ENCODE measurements at regions not wholly inside any gene's neighbourhood (a gene's known extent, or its start where the extent isn't known, plus 50 kb on each side); places are given as distances from the start of the nearest gene placed in this dataset.

DNA sequence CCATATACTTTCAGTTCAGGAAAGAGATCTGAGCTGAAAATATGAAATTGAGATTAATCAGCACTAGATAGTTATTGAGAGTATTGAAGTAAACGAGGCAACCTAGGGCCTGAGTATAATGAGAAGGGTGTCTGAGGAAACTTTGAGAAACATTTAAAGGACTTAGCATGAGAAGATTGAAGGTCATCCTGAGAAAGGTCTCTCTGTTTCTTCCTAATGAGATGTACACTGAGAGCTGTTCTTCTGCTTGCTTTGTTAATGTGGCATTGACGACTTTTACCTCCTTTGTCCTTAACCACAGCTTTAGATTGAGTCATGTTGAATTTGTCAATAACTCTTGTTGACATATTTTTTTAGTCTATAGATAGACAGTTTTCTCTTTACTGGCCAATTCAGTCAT, 145.1 kb upstream of the ACTBL2 start:
- WGBS = 90% methylated on average over 2 of the region's 2 CpGs
- no peaks in the 10 kb centered on the region for H3K36me3 ChIP-seq
- H3K9me3 ChIP-seq = no peaks in the 10 kb centered on the region
- H3K27me3 ChIP-seq (replicated peaks; ENCODE audit: insufficient read depth) = no peaks in the 10 kb centered on the region
- no peak for DNase-seq (ENCODE audit: low spot score)
- intact Hi-C loops (cut with DNase I) = no loop called here
- H3K4me1 ChIP-seq (replicated peaks) = no peaks in the 10 kb centered on the region
- no peak overlapping the region for H3K4me3 ChIP-seq
- TF ChIP-seq, protein P1, sequence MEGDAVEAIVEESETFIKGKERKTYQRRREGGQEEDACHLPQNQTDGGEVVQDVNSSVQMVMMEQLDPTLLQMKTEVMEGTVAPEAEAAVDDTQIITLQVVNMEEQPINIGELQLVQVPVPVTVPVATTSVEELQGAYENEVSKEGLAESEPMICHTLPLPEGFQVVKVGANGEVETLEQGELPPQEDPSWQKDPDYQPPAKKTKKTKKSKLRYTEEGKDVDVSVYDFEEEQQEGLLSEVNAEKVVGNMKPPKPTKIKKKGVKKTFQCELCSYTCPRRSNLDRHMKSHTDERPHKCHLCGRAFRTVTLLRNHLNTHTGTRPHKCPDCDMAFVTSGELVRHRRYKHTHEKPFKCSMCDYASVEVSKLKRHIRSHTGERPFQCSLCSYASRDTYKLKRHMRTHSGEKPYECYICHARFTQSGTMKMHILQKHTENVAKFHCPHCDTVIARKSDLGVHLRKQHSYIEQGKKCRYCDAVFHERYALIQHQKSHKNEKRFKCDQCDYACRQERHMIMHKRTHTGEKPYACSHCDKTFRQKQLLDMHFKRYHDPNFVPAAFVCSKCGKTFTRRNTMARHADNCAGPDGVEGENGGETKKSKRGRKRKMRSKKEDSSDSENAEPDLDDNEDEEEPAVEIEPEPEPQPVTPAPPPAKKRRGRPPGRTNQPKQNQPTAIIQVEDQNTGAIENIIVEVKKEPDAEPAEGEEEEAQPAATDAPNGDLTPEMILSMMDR (IDR thresholded peaks at IDR 0.05) = no peak
- no peak for TF ChIP-seq POLR2A (IDR thresholded peaks at IDR 0.05)
- TF ChIP-seq POLR2AphosphoS5 (IDR thresholded peaks at IDR 0.05) = no peak
- no peak overlapping the region for H3K27ac ChIP-seq

GRCh38 chr5:57626703-57627102, 144.1 kb upstream of the ACTBL2 start:
- DNase-seq (ENCODE audit: low spot score) = no peak
- Histone ChIP-seq H3K27ac (no peak overlapping the region), H3K27me3 (replicated peaks; ENCODE audit: insufficient read depth) (no peaks in the 10 kb centered on the region), H3K4me3 (no peak overlapping the region), H3K4me1 (replicated peaks) (no peaks in the 10 kb centered on the region), H3K9me3 (no peaks in the 10 kb centered on the region), H3K36me3 (no peaks in the 10 kb centered on the region)
- intact Hi-C loops (cut with DNase I) = no loop called here
- TF ChIP-seq POLR2AphosphoS5 (IDR thresholded peaks at IDR 0.05) = no peak
- no peak for TF ChIP-seq POLR2A (IDR thresholded peaks at IDR 0.05)
- TF ChIP-seq, protein P1 (IDR thresholded peaks at IDR 0.05) = no peak
- WGBS = 71% methylated on average over 1 of the region's 1 CpG

GRCh38 chr5:57621624-57622023, 139.0 kb upstream of the ACTBL2 start:
- TF ChIP-seq POLR2AphosphoS5 (IDR thresholded peaks at IDR 0.05) (no peak), POLR2A (IDR thresholded peaks at IDR 0.05) (no peak)
- TF ChIP-seq, protein P1 (IDR thresholded peaks at IDR 0.05) = no peak
- intact Hi-C loops (cut with DNase I) = no loop called here
- no peaks in the 10 kb centered on the region for H3K9me3 ChIP-seq
- no peak overlapping the region for H3K4me3 ChIP-seq
- WGBS = 55% methylated on average over 3 of the region's 3 CpGs
- H3K27ac ChIP-seq = no peak overlapping the region
- no peaks in the 10 kb centered on the region for H3K27me3 ChIP-seq (replicated peaks; ENCODE audit: insufficient read depth)
- H3K4me1 ChIP-seq (replicated peaks) = no peaks in the 10 kb centered on the region
- DNase-seq (ENCODE audit: low spot score) = no peak
- no peaks in the 10 kb centered on the region for H3K36me3 ChIP-seq

- Histone ChIP-seq H3K27ac (no peak overlapping the region), H3K9me3 (no peaks in the 10 kb centered on the region), H3K4me1 (replicated peaks) (no peaks in the 10 kb centered on the region), H3K4me3 (no peak overlapping the region), H3K36me3 (no peaks in the 10 kb centered on the region), H3K27me3 (replicated peaks; ENCODE audit: insufficient read depth) (no peaks in the 10 kb centered on the region)
- DNase-seq (ENCODE audit: low spot score) = no peak
- TF ChIP-seq, protein P1 (IDR thresholded peaks at IDR 0.05) = no peak
- no peak for TF ChIP-seq POLR2AphosphoS5 (IDR thresholded peaks at IDR 0.05)
- TF ChIP-seq POLR2A (IDR thresholded peaks at IDR 0.05) = no peak
- WGBS = 95% methylated on average over 4 of the region's 4 CpGs
- intact Hi-C loops (cut with DNase I) = no loop called here
Observed at GRCh38 chr5:57618767-57619381, 136.3 kb upstream of the ACTBL2 start.

DNA sequence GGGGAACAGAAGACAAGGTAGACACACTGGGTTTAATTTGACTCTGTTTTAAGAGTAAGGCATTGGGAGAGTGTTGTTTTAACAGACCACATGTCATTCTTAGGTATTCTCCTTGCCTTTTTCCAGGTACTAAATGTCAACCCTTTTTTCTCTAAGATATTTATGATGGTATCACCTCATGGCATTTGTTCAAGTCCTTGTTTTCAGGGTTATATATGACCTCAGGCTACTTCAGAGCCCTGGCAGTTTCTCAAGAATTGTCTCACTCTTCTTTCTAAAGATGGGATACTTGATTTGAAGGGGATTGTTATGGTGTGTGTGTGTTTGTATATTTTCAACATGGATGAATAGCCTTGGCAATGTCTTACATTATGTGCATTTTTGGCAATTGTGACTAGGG, 131.1 kb upstream of the ACTBL2 start:
- no peaks in the 10 kb centered on the region for H3K4me1 ChIP-seq (replicated peaks)
- DNase-seq (ENCODE audit: low spot score) = no peak
- no peak overlapping the region for H3K4me3 ChIP-seq
- H3K9me3 ChIP-seq = no peaks in the 10 kb centered on the region
- no peaks in the 10 kb centered on the region for H3K36me3 ChIP-seq
- intact Hi-C loops (cut with DNase I) = no loop called here
- no peak for TF ChIP-seq POLR2AphosphoS5 (IDR thresholded peaks at IDR 0.05)
- TF ChIP-seq POLR2A (IDR thresholded peaks at IDR 0.05) = no peak
- TF ChIP-seq, protein P1 (IDR thresholded peaks at IDR 0.05) = no peak
- no peaks in the 10 kb centered on the region for H3K27me3 ChIP-seq (replicated peaks; ENCODE audit: insufficient read depth)
- H3K27ac ChIP-seq = no peak overlapping the region
